RWPE2 (cell line): ENCODE measurements at regions not wholly inside any gene's neighbourhood (a gene's known extent, or its start where the extent isn't known, plus 50 kb on each side); places are given as distances from the start of the nearest gene placed in this dataset.

ENCODE experiments used
- ATAC-seq: fragments of 200-7000 bp; cut with Tn5 transposase; 3 replicates; pipeline ENCODE4 v1.9.1; 2021; ENCODE audit warnings: low read depth
- DNase-seq: peaks from one replicate; pipeline ENCODE4 v3.0.0-alpha.2; 2020; ENCODE audit warnings: low spot score
- H3K27ac ChIP-seq: fragments of 450-650 bp; 2 replicates; pipeline ENCODE4 v1.5.1; 2017; ENCODE audit warnings: mild to moderate bottlenecking; ENCODE audit not compliant: poor library complexity, severe bottlenecking
- H3K27me3 ChIP-seq: fragments of 250-450 bp; sonication (Bioruptor Pico); 2 replicates; pipeline ENCODE4 v1.5.1; 2021; ENCODE audit warnings: mild to moderate bottlenecking, moderate library complexity; ENCODE audit not compliant: insufficient read depth, poor library complexity, severe bottlenecking
- H3K36me3 ChIP-seq: fragments of 250-450 bp; sonication (Bioruptor Pico); 2 replicates; pipeline ENCODE4 v1.5.1; 2020; ENCODE audit warnings: low read depth, mild to moderate bottlenecking, moderate library complexity
- H3K4me1 ChIP-seq: fragments of 250-450 bp; sonication (Bioruptor Pico); 2 replicates; pipeline ENCODE4 v1.5.1; 2021; ENCODE audit warnings: mild to moderate bottlenecking, moderate library complexity; ENCODE audit not compliant: insufficient read depth, poor library complexity, severe bottlenecking
- H3K4me3 ChIP-seq: fragments of 250-450 bp; sonication (Bioruptor Pico); 2 replicates; pipeline ENCODE4 v1.5.1; 2021; ENCODE audit warnings: mild to moderate bottlenecking, moderate library complexity; ENCODE audit not compliant: severe bottlenecking
- H3K9me3 ChIP-seq: fragments of 250-450 bp; sonication (Bioruptor Pico); 2 replicates; pipeline ENCODE4 v1.5.1; 2021; ENCODE audit warnings: mild to moderate bottlenecking, moderate library complexity; ENCODE audit not compliant: severe bottlenecking
- TF ChIP-seq, protein P1 (sequence below): fragments of 450-650 bp; IDR thresholded peaks from one replicate; pipeline ENCODE4 v1.5.1; 2017; ENCODE audit warnings: mild to moderate bottlenecking, moderate library complexity; ENCODE audit not compliant: poor library complexity, severe bottlenecking

DNA sequence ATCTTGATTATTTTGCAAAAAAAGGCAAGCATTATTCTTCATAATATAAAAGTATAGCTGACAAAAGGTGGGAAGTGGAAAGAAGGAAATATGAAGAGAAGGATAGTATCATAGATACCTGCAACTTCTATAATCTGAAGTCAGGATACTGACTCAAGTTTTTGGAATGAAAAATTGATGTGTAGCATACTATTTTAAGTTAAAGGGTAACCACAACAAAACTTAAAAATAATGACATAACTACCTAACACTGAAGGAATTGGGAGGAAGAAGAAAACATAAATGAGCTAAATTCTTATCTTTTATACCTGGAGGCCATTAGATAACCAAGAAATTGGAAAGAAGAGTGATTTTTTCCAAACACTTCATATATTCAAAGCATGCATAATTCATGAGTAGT, 51.8 kb upstream of the TLE1 start:
- Histone ChIP-seq H3K27ac (no peak overlapping the region), H3K4me3 (no peak overlapping the region), H3K36me3 (no peaks in the 10 kb centered on the region), H3K4me1 (peaks cover 5% of the 10 kb centered on the region), H3K9me3 (peaks cover 2% of the 10 kb centered on the region), H3K27me3 (no peaks in the 10 kb centered on the region)
- TF ChIP-seq, protein P1, sequence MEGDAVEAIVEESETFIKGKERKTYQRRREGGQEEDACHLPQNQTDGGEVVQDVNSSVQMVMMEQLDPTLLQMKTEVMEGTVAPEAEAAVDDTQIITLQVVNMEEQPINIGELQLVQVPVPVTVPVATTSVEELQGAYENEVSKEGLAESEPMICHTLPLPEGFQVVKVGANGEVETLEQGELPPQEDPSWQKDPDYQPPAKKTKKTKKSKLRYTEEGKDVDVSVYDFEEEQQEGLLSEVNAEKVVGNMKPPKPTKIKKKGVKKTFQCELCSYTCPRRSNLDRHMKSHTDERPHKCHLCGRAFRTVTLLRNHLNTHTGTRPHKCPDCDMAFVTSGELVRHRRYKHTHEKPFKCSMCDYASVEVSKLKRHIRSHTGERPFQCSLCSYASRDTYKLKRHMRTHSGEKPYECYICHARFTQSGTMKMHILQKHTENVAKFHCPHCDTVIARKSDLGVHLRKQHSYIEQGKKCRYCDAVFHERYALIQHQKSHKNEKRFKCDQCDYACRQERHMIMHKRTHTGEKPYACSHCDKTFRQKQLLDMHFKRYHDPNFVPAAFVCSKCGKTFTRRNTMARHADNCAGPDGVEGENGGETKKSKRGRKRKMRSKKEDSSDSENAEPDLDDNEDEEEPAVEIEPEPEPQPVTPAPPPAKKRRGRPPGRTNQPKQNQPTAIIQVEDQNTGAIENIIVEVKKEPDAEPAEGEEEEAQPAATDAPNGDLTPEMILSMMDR = no peak
- DNase-seq (no peak), ATAC-seq (no peak; the same call in 2 of the 3 replicates)

GRCh38 chr9:81748091-81748490, 58.7 kb upstream of the TLE1 start:
- ATAC-seq = no peak
- no peaks in the 10 kb centered on the region for H3K27me3 ChIP-seq

DNA sequence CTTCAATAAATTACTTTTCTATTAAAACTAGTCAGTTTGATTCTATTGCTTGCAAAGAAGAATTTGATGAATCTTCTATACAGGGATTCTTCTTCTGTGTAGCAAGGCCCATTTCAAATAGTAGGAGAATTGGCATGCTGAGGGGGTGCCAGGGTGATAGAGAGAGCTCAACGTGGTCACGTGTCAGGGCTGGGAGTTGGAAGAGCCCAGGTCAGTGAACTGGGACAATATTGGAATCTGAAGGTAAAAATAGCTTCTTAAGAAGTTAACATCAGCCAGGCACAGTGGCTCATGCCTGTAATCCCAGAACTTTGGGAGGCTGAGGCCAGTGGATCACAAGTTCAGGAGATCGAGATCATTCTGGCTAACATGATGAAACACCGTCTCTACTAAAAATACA, 64.1 kb upstream of the TLE1 start:
- Histone ChIP-seq H3K36me3 (no peaks in the 10 kb centered on the region), H3K4me3 (no peak overlapping the region), H3K27me3 (no peaks in the 10 kb centered on the region), H3K4me1 (no peaks in the 10 kb centered on the region), H3K27ac (no peak overlapping the region), H3K9me3 (no peaks in the 10 kb centered on the region)
- ATAC-seq (no peak), DNase-seq (no peak)
- TF ChIP-seq, protein P1 = no peak

More at GRCh38 chr9:81748091-81748490, 58.7 kb upstream of the TLE1 start:
- H3K27ac ChIP-seq = no peak overlapping the region
- DNase-seq = no peak
- H3K9me3 ChIP-seq = peaks cover 2% of the 10 kb centered on the region
- no peaks in the 10 kb centered on the region for H3K36me3 ChIP-seq
- H3K4me3 ChIP-seq = no peak overlapping the region
- no peaks in the 10 kb centered on the region for H3K4me1 ChIP-seq
- TF ChIP-seq, protein P1 = no peak

GRCh38 chr9:81754245-81754644, 64.9 kb upstream of the TLE1 start:
- Histone ChIP-seq H3K27ac (no peak overlapping the region), H3K4me3 (no peak overlapping the region), H3K9me3 (no peaks in the 10 kb centered on the region), H3K36me3 (no peaks in the 10 kb centered on the region), H3K4me1 (no peaks in the 10 kb centered on the region), H3K27me3 (no peaks in the 10 kb centered on the region)
- DNase-seq (no peak), ATAC-seq (no peak)
- TF ChIP-seq, protein P1 = no peak

DNA sequence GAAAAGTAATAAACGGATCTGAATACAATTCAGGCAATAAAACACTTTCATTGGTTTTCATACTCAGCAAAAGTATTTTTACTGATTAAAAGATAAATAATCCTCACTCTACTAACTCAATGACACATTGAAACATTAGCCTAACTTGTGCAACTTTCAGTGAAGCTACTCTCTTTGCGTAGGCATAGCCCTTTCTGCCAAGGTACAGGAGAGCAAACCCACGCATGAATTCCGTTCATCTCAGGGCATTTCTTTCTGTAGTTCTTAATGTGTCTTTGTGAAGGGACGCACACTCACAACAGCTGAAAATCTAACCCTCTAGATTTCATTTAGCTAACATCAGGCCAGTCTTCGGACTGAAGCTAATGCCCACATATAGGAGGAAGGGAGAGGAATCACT, 66.4 kb upstream of the TLE1 start:
- Histone ChIP-seq H3K9me3 (no peaks in the 10 kb centered on the region), H3K36me3 (no peaks in the 10 kb centered on the region), H3K4me1 (no peaks in the 10 kb centered on the region), H3K27ac (no peak overlapping the region), H3K27me3 (no peaks in the 10 kb centered on the region), H3K4me3 (no peak overlapping the region)
- TF ChIP-seq, protein P1 = no peak
- DNase-seq = no peak
- no peak for ATAC-seq
